A549 (cell line): ENCODE measurements at regions not wholly inside any gene's neighbourhood (a gene's known extent, or its start where the extent isn't known, plus 50 kb on each side); places are given as distances from the start of the nearest gene placed in this dataset.

Experiments used
- ATAC-seq, 2 experiments: fragments of 200-7000 bp in 1 of 2; fragments of >200 bp in 1 of 2; cut with Nextera tagmentation in 1 of 2; cut with Tn5 transposase in 1 of 2; 3 replicates each; pipeline versions ENCODE4 v1.8.0 to v1.9.1; 2018 to 2020; ENCODE audit warnings: mild to moderate bottlenecking in 1 of 2, moderate library complexity in 1 of 2
- CTCF ChIA-PET: fragments of 300-600 bp; sonication (Branson Sonifier 250); formaldehyde crosslinking; extraction: SDS; loops from one replicate; lab custom pipeline; 2021; ENCODE audit warnings: antibody characterized with exemption, inconsistent platforms; lab: Yijun Ruan, JAX
- POLR2A ChIA-PET: fragments of 350-600 bp; formaldehyde crosslinking; extraction: SDS; loops from one replicate; lab custom pipeline; 2021; ENCODE audit warnings: antibody characterized with exemption, inconsistent platforms; lab: Yijun Ruan, JAX
- DNase-seq, 2 experiments: peaks; one replicate each; pipeline versions ENCODE4 v3.0.0 to v3.0.0-alpha.2; 2011 to 2016; ENCODE audit warnings: low read depth in 1 of 2, low spot score in 1 of 2
- FAIRE-seq: peaks from 2 replicates; lab custom pipeline; 2011; peaks lifted over from hg19 to GRCh38; lab: Jason Lieb, UNC
- H3K27ac ChIP-seq, 2 experiments: fragments of >200 bp; sonication (Bioruptor Twin); formaldehyde crosslinking; 3 replicates each; pipeline ENCODE4 v1.5.1; 2016 to 2017
- H3K4me1 ChIP-seq: fragments of >200 bp; sonication (Bioruptor Twin); formaldehyde crosslinking; 3 replicates; pipeline ENCODE4 v1.6.1; 2016
- H3K4me2 ChIP-seq: fragments of >200 bp; sonication (Bioruptor Twin); formaldehyde crosslinking; 3 replicates; pipeline ENCODE4 v1.6.1; 2016
- H3K4me3 ChIP-seq: fragments of >200 bp; sonication (Bioruptor Twin); formaldehyde crosslinking; 3 replicates; pipeline ENCODE4 v1.5.1; 2016
- H3K9me3 ChIP-seq: fragments of >200 bp; sonication (Bioruptor Twin); formaldehyde crosslinking; 3 replicates; pipeline ENCODE4 v1.6.1; 2016
- BHLHE40 ChIP-seq: IDR thresholded peaks from 2 replicates; pipeline ENCODE4 v1.6.1; 2012; ENCODE audit warnings: low read depth, low read length, inconsistent platforms
- CBX8 ChIP-seq: fragments of 200-600 bp; sonication (generic); IDR thresholded peaks from 2 replicates; pipeline ENCODE4 v1.6.1; 2016
- CHD4 ChIP-seq: fragments of 200-600 bp; sonication (generic); IDR thresholded peaks from 2 replicates; pipeline ENCODE4 v1.6.1; 2016; ENCODE audit warnings: antibody characterized with exemption, mild to moderate bottlenecking, borderline replicate concordance
- ESRRA ChIP-seq: fragments of 150-350 bp; IDR thresholded peaks from 2 replicates; pipeline ENCODE4 v1.6.1; 2014; ENCODE audit warnings: mild to moderate bottlenecking, low read length, borderline replicate concordance
- FOSB ChIP-seq: fragments of 250-450 bp; sonication (Bioruptor Pico); IDR thresholded peaks from 2 replicates; pipeline ENCODE4 v1.5.0; 2020; ENCODE audit warnings: mild to moderate bottlenecking, moderate library complexity
- FOXS1 ChIP-seq: fragments of 250-450 bp; sonication (Bioruptor Pico); IDR thresholded peaks from 2 replicates; pipeline ENCODE4 v1.5.0; 2020; ENCODE audit warnings: mild to moderate bottlenecking, moderate library complexity
- HEYL ChIP-seq: fragments of 250-450 bp; sonication (Bioruptor Pico); IDR thresholded peaks from 2 replicates; pipeline ENCODE4 v1.8.0; 2021; ENCODE audit warnings: mild to moderate bottlenecking, moderate library complexity
- KDM1A ChIP-seq: fragments of 200-600 bp; sonication (generic); IDR thresholded peaks from 2 replicates; pipeline ENCODE4 v1.6.1; 2016; ENCODE audit warnings: low read depth, mild to moderate bottlenecking
- KDM5A ChIP-seq: fragments of 200-600 bp; sonication (generic); IDR thresholded peaks from 2 replicates; pipeline ENCODE4 v1.6.1; 2016; ENCODE audit warnings: antibody characterized with exemption, mild to moderate bottlenecking
- MYC ChIP-seq: IDR thresholded peaks from 2 replicates; pipeline ENCODE4 v1.6.1; 2012; ENCODE audit warnings: mild to moderate bottlenecking, inconsistent platforms, low read length, improper control_type of control experiment, borderline replicate concordance
- NR3C1 ChIP-seq: fragments of >200 bp; sonication (Bioruptor Twin); formaldehyde crosslinking; IDR thresholded peaks from 3 replicates; pipeline ENCODE4 v1.6.1; 2017
- PHF8 ChIP-seq: fragments of 200-600 bp; sonication (generic); IDR thresholded peaks from 2 replicates; pipeline ENCODE4 v1.6.1; 2016; ENCODE audit warnings: low read depth, mild to moderate bottlenecking, antibody characterized with exemption, moderate library complexity, borderline replicate concordance
- POLR2A ChIP-seq: IDR thresholded peaks from 2 replicates; pipeline ENCODE4 v1.6.1; 2012; ENCODE audit warnings: mild to moderate bottlenecking, low read length
- RARB ChIP-seq: fragments of 250-450 bp; sonication (Bioruptor Pico); IDR thresholded peaks from 2 replicates; pipeline ENCODE4 v1.8.0; 2021; ENCODE audit warnings: mild to moderate bottlenecking, moderate library complexity
- RCOR1 ChIP-seq: fragments of 150-350 bp; IDR thresholded peaks from 2 replicates; pipeline ENCODE4 v1.6.1; 2014; ENCODE audit warnings: antibody characterized with exemption, low read length, low read depth
- TP53 ChIP-seq: fragments of 250-450 bp; sonication (Bioruptor Pico); IDR thresholded peaks from 2 replicates; pipeline ENCODE4 v1.5.0; 2021; ENCODE audit warnings: mild to moderate bottlenecking, moderate library complexity
- ZNF302 ChIP-seq: fragments of 250-450 bp; sonication (Bioruptor Pico); IDR thresholded peaks from 2 replicates; pipeline ENCODE4 v1.9.0; 2021; ENCODE audit warnings: inconsistent platforms, mild to moderate bottlenecking, moderate library complexity
- ZSCAN20 ChIP-seq: fragments of 250-450 bp; sonication (Bioruptor Pico); IDR thresholded peaks from 2 replicates; pipeline ENCODE4 v1.8.0; 2022; ENCODE audit warnings: mild to moderate bottlenecking, moderate library complexity
- WGBS: methylation state at CpG from one replicate; pipeline ENCODE4 v1.1.6; 2017; ENCODE audit errors: missing lambda C conversion rate; 5-methylcytosine and 5-hydroxymethylcytosine counted together
- TF ChIP-seq, protein P1 (sequence below): fragments of 250-450 bp; sonication (Bioruptor Pico); IDR thresholded peaks from 2 replicates; pipeline ENCODE4 v1.5.0; 2020; ENCODE audit warnings: low read depth, mild to moderate bottlenecking, moderate library complexity
- TF ChIP-seq, protein P2 (sequence below): fragments of 250-450 bp; sonication (Bioruptor Pico); IDR thresholded peaks from 2 replicates; pipeline ENCODE4 v1.5.0; 2021; ENCODE audit warnings: mild to moderate bottlenecking, moderate library complexity, borderline replicate concordance
- TF ChIP-seq, protein P3 (sequence below): IDR thresholded peaks from 2 replicates; pipeline ENCODE4 v1.6.1; 2012; ENCODE audit warnings: low read depth, borderline replicate concordance
- TF ChIP-seq, protein P4 (sequence below): fragments of >200 bp; sonication (Bioruptor Twin); formaldehyde crosslinking; IDR thresholded peaks from 2 replicates; pipeline ENCODE4 v1.6.1; 2016

DNA sequence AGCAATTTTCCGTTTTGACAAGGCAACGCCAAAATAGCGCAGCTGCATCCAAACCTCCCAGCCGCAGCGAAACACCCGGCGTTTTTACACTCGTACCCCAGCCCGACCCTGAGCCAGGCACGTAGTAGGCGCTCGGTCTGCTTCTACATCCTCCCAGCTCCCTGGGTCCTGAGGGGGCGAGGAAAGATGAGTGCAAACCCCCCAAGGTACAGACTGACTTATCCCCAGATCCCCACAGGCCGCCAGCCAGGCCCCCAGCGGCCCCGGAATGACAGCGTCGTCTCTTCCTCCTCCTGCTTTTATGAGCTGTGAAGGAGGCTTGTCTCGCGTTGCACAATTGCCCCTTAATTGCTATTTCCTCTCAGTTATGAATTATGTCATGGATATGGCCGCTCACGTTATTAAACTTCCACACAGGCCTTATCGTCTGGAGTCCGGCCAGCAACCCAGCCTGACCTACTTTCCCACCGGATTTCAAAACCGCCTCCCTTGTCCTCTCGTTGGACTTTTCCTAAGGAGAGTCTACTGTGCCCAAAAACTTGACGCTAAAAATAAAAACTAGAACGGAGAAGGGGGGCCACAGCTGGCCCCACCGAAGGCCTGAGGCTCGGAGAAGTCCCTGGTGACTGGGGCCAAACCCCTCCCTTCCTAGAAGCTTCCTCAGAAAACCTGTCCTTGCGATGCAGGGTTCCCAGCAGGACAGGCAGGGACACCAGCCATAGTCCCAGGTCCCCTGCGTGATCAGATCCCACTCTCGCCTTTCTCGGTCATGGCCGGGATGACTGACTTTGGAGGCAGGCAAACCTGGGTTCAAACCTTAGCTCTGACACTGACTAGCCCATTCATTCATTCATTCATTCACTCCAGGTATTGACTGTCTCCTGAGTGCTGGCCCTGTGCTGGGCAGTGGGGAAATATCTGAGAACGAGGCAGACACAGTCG is 130.9 kb upstream of the PTPN1 start:
- H3K4me2 ChIP-seq: peak overlapping the region; percentile 36; the same call in 2 of the 3 replicates
- H3K27ac ChIP-seq: peak overlapping the region; percentile 78 to 87
- TF ChIP-seq KDM5A (no peak), TP53 (CRISPR knock-in tag) (no peak), CHD4 (no peak), KDM1A (no peak)
- DNase-seq: no peak
- ChIA-PET POLR2A (interaction anchor here (1.2 kb wide), 1 partner anchor 188 kb away, joined by 4 read pairs; no protein-coding TSS in a partner anchor), CTCF (interaction anchor here (0.7 to 2.3 kb wide), 20 partner anchors 11 to 411 kb away, joined by 3 to 10 read pairs (median 4); no protein-coding TSS in a partner anchor)
- H3K4me1 ChIP-seq: peaks cover 78% of the 10 kb centered on the region
- ATAC-seq: no peak
- WGBS: 87% methylated on average over 38 of the region's 38 CpGs
- no peaks in the 10 kb centered on the region for H3K9me3 ChIP-seq
- H3K4me3 ChIP-seq: no peak overlapping the region
- no peak for FAIRE-seq

DNA sequence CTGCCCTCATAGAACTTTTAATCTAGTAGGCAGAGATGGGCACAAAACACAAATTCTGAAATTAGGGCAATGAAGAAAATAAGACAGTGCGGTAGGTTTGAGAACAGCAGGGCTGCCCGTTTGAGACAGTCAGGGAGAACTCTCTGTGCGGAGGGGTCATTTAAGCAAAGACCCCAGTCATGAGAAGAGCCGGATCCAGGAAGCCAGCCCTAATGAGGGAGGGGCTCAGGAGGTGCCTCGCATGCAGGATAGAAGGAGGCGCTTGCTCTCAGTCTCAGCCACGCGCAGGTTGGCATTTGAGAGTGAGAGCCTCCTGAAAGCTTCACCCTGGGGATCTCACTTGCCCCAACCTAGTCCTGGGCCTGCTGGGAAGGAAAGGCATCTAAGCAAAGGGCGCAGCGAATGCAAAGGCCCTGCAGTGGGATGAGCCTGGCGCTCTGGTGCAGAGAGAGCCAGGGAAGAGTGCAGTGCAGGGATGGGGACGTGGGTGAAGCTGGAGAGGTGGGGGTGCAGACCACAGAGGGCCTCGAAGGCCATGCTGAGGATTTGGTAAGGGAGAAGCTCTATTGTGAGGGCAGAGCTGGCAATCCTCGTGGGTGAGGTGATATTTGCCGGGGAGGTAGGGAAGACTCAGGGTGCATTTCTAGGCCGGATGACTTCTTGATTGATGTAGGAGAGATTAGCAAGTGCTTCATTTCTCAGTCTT is 130.0 kb upstream of the PTPN1 start:
- ATAC-seq (peak in 1 of 2 experiments; percentile 44; a peak in 3 of 6 replicates), FAIRE-seq (no peak), DNase-seq (no peak)
- ChIA-PET CTCF (interaction anchor here (0.7 to 2.3 kb wide), 22 partner anchors 8 to 410 kb away, joined by 3 to 10 read pairs (median 4); no protein-coding TSS in a partner anchor), POLR2A (interaction anchor here (1.2 kb wide), 1 partner anchor 189 kb away, joined by 4 read pairs; no protein-coding TSS in a partner anchor)
- peak overlapping the region; percentile 27; the same call in 2 of the 3 replicates for H3K4me2 ChIP-seq
- H3K4me1 ChIP-seq: peaks cover 73% of the 10 kb centered on the region
- 88% methylated on average over 16 of the region's 16 CpGs for WGBS
- peak overlapping the region; percentile 78 to 87 for H3K27ac ChIP-seq
- TF ChIP-seq CBX8 (no peak), RCOR1 (no peak), FOXS1 (CRISPR knock-in tag) (no peak), ZNF302 (CRISPR knock-in tag) (no peak), RARB (CRISPR knock-in tag) (no peak), CHD4 (no peak), MYC (no peak), BHLHE40 (no peak), ZSCAN20 (no peak), ESRRA (no peak), NR3C1 (no peak), FOSB (CRISPR knock-in tag) (no peak), HEYL (CRISPR knock-in tag) (no peak), POLR2A (no peak), PHF8 (no peak)
- TF ChIP-seq, protein P1, sequence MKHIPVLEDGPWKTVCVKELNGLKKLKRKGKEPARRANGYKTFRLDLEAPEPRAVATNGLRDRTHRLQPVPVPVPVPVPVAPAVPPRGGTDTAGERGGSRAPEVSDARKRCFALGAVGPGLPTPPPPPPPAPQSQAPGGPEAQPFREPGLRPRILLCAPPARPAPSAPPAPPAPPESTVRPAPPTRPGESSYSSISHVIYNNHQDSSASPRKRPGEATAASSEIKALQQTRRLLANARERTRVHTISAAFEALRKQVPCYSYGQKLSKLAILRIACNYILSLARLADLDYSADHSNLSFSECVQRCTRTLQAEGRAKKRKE (CRISPR knock-in tag): no peak
- TF ChIP-seq, protein P2, sequence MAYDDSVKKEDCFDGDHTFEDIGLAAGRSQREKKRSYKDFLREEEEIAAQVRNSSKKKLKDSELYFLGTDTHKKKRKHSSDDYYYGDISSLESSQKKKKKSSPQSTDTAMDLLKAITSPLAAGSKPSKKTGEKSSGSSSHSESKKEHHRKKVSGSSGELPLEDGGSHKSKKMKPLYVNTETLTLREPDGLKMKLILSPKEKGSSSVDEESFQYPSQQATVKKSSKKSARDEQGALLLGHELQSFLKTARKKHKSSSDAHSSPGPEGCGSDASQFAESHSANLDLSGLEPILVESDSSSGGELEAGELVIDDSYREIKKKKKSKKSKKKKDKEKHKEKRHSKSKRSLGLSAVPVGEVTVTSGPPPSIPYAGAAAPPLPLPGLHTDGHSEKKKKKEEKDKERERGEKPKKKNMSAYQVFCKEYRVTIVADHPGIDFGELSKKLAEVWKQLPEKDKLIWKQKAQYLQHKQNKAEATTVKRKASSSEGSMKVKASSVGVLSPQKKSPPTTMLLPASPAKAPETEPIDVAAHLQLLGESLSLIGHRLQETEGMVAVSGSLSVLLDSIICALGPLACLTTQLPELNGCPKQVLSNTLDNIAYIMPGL (CRISPR knock-in tag): no peak
- TF ChIP-seq, protein P3, sequence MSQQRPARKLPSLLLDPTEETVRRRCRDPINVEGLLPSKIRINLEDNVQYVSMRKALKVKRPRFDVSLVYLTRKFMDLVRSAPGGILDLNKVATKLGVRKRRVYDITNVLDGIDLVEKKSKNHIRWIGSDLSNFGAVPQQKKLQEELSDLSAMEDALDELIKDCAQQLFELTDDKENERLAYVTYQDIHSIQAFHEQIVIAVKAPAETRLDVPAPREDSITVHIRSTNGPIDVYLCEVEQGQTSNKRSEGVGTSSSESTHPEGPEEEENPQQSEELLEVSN: no peak
- TF ChIP-seq, protein P4, sequence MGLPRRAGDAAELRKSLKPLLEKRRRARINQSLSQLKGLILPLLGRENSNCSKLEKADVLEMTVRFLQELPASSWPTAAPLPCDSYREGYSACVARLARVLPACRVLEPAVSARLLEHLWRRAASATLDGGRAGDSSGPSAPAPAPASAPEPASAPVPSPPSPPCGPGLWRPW: no peak
- no peak overlapping the region for H3K4me3 ChIP-seq
- no peaks in the 10 kb centered on the region for H3K9me3 ChIP-seq
